Neural cell (in vitro differentiated cells): ENCODE measurements at regions not wholly inside any gene's neighbourhood (a gene's known extent, or its start where the extent isn't known, plus 50 kb on each side); places are given as distances from the start of the nearest gene placed in this dataset.

Experiments
- H2AFZ ChIP-seq: fragments of 200-600, 300-800 bp; sonication (generic), shearing (Covaris generic); 2 replicates; pipeline ENCODE4 v1.6.0; 2014; ENCODE audit warnings: low read depth, mild to moderate bottlenecking, antibody characterized with exemption, low read length, moderate library complexity
- H3F3A ChIP-seq: fragments of 200-600 bp; shearing (Covaris generic); 2 replicates; pipeline ENCODE4 v1.6.1; 2016; ENCODE audit warnings: mild to moderate bottlenecking, moderate library complexity, mixed read lengths, antibody characterized with exemption, low read length; ENCODE audit not compliant: insufficient read depth, poor library complexity, severe bottlenecking
- H3K27ac ChIP-seq: fragments of 200-600, 300-800 bp; sonication (generic), shearing (Covaris generic); 2 replicates; pipeline ENCODE4 v1.5.1; 2014; ENCODE audit warnings: mild to moderate bottlenecking, low read length, moderate library complexity
- H3K27me3 ChIP-seq: fragments of 300-800, 200-600 bp; sonication (generic), shearing (Covaris generic); 2 replicates; pipeline ENCODE4 v1.6.0; 2014; ENCODE audit warnings: mild to moderate bottlenecking, low read depth, low read length, moderate library complexity; ENCODE audit not compliant: insufficient read depth
- H3K36me3 ChIP-seq: fragments of 300-800, 200-600 bp; sonication (generic), shearing (Covaris generic); 2 replicates; pipeline ENCODE4 v1.5.1; 2014; ENCODE audit warnings: mild to moderate bottlenecking, antibody characterized with exemption, low read length, moderate library complexity; ENCODE audit not compliant: insufficient read depth
- H3K4me2 ChIP-seq: fragments of 300-800, 200-600 bp; sonication (generic), shearing (Covaris generic); 2 replicates; pipeline ENCODE4 v1.6.0; 2014; ENCODE audit warnings: mild to moderate bottlenecking, low read length
- H3K4me3 ChIP-seq: fragments of 300-800, 200-600 bp; sonication (generic), shearing (Covaris generic); 2 replicates; pipeline ENCODE4 v1.5.1; 2014; ENCODE audit warnings: mild to moderate bottlenecking, low read length, moderate library complexity
- H3K79me2 ChIP-seq: fragments of 200-600 bp; shearing (Covaris generic); replicated peaks from 2 replicates; pipeline ENCODE4 v1.6.0; 2014; ENCODE audit warnings: mild to moderate bottlenecking, low read length, moderate library complexity; ENCODE audit not compliant: insufficient read depth
- H3K9ac ChIP-seq: fragments of 300-800, 200-600 bp; sonication (generic), shearing (Covaris generic); 2 replicates; pipeline ENCODE4 v1.6.1; 2016; ENCODE audit warnings: mild to moderate bottlenecking, low read length, mixed read lengths
- H3K9me2 ChIP-seq: fragments of 200-600 bp; shearing (Covaris generic); 2 replicates; pipeline ENCODE4 v1.6.1; 2016; ENCODE audit warnings: mild to moderate bottlenecking, low read length, mixed read lengths; ENCODE audit not compliant: insufficient read depth
- H3K9me3 ChIP-seq: fragments of 200-600, 300-800 bp; sonication (generic), shearing (Covaris generic); 2 replicates; pipeline ENCODE4 v1.6.1; 2016; ENCODE audit warnings: mild to moderate bottlenecking, mixed run types, low read length, moderate library complexity, mixed read lengths
- H4K20me1 ChIP-seq: fragments of 200-600 bp; shearing (Covaris generic); 2 replicates; pipeline ENCODE4 v1.6.1; 2016; ENCODE audit warnings: mild to moderate bottlenecking, mixed run types; ENCODE audit not compliant: insufficient read depth
- CTCF ChIP-seq: fragments of 450-650 bp; IDR thresholded peaks from 2 replicates; pipeline ENCODE4 v1.5.1; 2014; ENCODE audit warnings: antibody characterized with exemption, mild to moderate bottlenecking, moderate library complexity; ENCODE audit not compliant: poor library complexity, severe bottlenecking
- EP300 ChIP-seq: fragments of 450-650 bp; conservative IDR thresholded peaks from 2 replicates; pipeline ENCODE4 v1.6.1; 2014; ENCODE audit warnings: antibody characterized with exemption, mild to moderate bottlenecking, moderate library complexity; ENCODE audit not compliant: poor library complexity, severe bottlenecking
- EZH2 ChIP-seq: fragments of 200-600, 300-800 bp; shearing (Covaris generic), sonication (generic); IDR thresholded peaks from 2 replicates; pipeline ENCODE4 v1.6.1; 2014; ENCODE audit warnings: antibody characterized with exemption, low read length, borderline replicate concordance, mild to moderate bottlenecking; ENCODE audit not compliant: insufficient read depth, poor library complexity, severe bottlenecking
- MXI1 ChIP-seq: fragments of 450-650 bp; conservative IDR thresholded peaks from 2 replicates; pipeline ENCODE4 v1.6.1; 2014; ENCODE audit warnings: antibody characterized with exemption, mild to moderate bottlenecking; ENCODE audit not compliant: poor library complexity, severe bottlenecking
- POLR2AphosphoS5 ChIP-seq: IDR thresholded peaks from 2 replicates; pipeline ENCODE4 v1.6.1; 2012
- RAD21 ChIP-seq: fragments of 450-650 bp; conservative IDR thresholded peaks from 2 replicates; pipeline ENCODE4 v1.6.1; 2014; ENCODE audit warnings: antibody characterized with exemption, mild to moderate bottlenecking, moderate library complexity
- SMC3 ChIP-seq: fragments of 450-650 bp; conservative IDR thresholded peaks from 2 replicates; pipeline ENCODE4 v1.6.1; 2014; ENCODE audit warnings: antibody characterized with exemption, mild to moderate bottlenecking, moderate library complexity; ENCODE audit not compliant: poor library complexity
- TAF1 ChIP-seq: IDR thresholded peaks from 2 replicates; pipeline ENCODE4 v1.6.1; 2012; ENCODE audit warnings: low read depth
- TF ChIP-seq, protein P1 (sequence below): IDR thresholded peaks from 2 replicates; pipeline ENCODE4 v1.6.1; 2012; ENCODE audit warnings: borderline replicate concordance

GRCh38 chr13:91142572-91142971 is 204.9 kb upstream of the MIR17HG start:
- H3K4me2 ChIP-seq: no peak overlapping the region
- no peaks in the 10 kb centered on the region for H3K27me3 ChIP-seq
- H3K9me2 ChIP-seq: no peaks in the 10 kb centered on the region
- H3K36me3 ChIP-seq: no peaks in the 10 kb centered on the region
- H4K20me1 ChIP-seq: no peaks in the 10 kb centered on the region
- no peaks in the 10 kb centered on the region for H3K79me2 ChIP-seq
- no peak overlapping the region for H3K4me3 ChIP-seq
- TF ChIP-seq, protein P1, sequence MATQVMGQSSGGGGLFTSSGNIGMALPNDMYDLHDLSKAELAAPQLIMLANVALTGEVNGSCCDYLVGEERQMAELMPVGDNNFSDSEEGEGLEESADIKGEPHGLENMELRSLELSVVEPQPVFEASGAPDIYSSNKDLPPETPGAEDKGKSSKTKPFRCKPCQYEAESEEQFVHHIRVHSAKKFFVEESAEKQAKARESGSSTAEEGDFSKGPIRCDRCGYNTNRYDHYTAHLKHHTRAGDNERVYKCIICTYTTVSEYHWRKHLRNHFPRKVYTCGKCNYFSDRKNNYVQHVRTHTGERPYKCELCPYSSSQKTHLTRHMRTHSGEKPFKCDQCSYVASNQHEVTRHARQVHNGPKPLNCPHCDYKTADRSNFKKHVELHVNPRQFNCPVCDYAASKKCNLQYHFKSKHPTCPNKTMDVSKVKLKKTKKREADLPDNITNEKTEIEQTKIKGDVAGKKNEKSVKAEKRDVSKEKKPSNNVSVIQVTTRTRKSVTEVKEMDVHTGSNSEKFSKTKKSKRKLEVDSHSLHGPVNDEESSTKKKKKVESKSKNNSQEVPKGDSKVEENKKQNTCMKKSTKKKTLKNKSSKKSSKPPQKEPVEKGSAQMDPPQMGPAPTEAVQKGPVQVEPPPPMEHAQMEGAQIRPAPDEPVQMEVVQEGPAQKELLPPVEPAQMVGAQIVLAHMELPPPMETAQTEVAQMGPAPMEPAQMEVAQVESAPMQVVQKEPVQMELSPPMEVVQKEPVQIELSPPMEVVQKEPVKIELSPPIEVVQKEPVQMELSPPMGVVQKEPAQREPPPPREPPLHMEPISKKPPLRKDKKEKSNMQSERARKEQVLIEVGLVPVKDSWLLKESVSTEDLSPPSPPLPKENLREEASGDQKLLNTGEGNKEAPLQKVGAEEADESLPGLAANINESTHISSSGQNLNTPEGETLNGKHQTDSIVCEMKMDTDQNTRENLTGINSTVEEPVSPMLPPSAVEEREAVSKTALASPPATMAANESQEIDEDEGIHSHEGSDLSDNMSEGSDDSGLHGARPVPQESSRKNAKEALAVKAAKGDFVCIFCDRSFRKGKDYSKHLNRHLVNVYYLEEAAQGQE: no peak
- TF ChIP-seq EZH2 (no peak), SMC3 (no peak), RAD21 (no peak), TAF1 (no peak), CTCF (no peak), MXI1 (no peak), EP300 (no peak), POLR2AphosphoS5 (no peak)
- no peak overlapping the region for H2AFZ ChIP-seq
- H3K27ac ChIP-seq: no peak overlapping the region
- no peaks in the 10 kb centered on the region for H3K9me3 ChIP-seq
- no peaks in the 10 kb centered on the region for H3F3A ChIP-seq
- H3K9ac ChIP-seq: no peak overlapping the region

DNA sequence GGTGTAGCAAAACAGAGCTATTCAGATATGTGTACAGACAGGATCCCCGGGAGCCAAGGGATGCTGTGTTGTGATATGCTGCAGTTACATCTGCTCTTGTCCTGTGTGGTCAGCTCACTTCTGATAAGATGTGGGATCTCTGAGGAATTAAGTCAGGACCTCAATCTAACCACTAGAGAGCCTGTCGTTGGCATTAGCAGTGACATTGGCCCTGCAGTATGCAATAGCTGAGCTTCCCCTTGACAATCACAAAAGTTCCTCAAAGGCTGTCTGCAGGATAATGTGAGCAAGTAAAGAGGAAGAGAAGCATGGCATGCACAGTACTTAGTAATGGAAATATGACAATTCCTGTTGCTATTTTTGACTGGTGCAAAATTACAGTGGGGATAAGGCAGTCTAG is 203.4 kb upstream of the MIR17HG start:
- Histone ChIP-seq H3K79me2 (no peaks in the 10 kb centered on the region), H3K36me3 (no peaks in the 10 kb centered on the region), H3K9me2 (no peaks in the 10 kb centered on the region), H3K4me2 (no peak overlapping the region), H3K9me3 (no peaks in the 10 kb centered on the region), H3K9ac (no peak overlapping the region), H4K20me1 (no peaks in the 10 kb centered on the region), H3K27ac (no peak overlapping the region), H2AFZ (no peak overlapping the region), H3K4me3 (no peak overlapping the region), H3K27me3 (no peaks in the 10 kb centered on the region), H3F3A (no peaks in the 10 kb centered on the region)
- TF ChIP-seq TAF1 (no peak), SMC3 (no peak), MXI1 (no peak), CTCF (no peak), POLR2AphosphoS5 (no peak), RAD21 (no peak), EZH2 (no peak), EP300 (no peak)
- TF ChIP-seq, protein P1: no peak
